Ovary (tissue), 3 donors: ENCODE measurements at regions not wholly inside any gene's neighbourhood (a gene's known extent, or its start where the extent isn't known, plus 50 kb on each side); places are given as distances from the start of the nearest gene placed in this dataset.
"Not testable (repeated sequence)": the region's sequence is repeated elsewhere in the genome, so short reads cannot be mapped to it uniquely, and the experiment has no call there.

Experiments
- POLR2A ChIP-seq: fragments of 450-650 bp; IDR thresholded peaks from one replicate; pipeline ENCODE4 v1.6.1; 2017; ENCODE audit warnings: antibody characterized with exemption, mild to moderate bottlenecking, moderate library complexity
- TF ChIP-seq, protein P1 (sequence below), 3 donors: fragments of 450-650 bp in 2 of 3; fragments of 200-600 bp in 1 of 3; IDR thresholded peaks; one replicate each; pipeline versions ENCODE4 v1.5.1 to v1.8.0; 2016 to 2022; ENCODE audit warnings: antibody characterized with exemption in 3 of 3, mild to moderate bottlenecking in 1 of 3
- donor health status: DM: no; HTN: no; CAD: no.

- TF ChIP-seq, protein P1, sequence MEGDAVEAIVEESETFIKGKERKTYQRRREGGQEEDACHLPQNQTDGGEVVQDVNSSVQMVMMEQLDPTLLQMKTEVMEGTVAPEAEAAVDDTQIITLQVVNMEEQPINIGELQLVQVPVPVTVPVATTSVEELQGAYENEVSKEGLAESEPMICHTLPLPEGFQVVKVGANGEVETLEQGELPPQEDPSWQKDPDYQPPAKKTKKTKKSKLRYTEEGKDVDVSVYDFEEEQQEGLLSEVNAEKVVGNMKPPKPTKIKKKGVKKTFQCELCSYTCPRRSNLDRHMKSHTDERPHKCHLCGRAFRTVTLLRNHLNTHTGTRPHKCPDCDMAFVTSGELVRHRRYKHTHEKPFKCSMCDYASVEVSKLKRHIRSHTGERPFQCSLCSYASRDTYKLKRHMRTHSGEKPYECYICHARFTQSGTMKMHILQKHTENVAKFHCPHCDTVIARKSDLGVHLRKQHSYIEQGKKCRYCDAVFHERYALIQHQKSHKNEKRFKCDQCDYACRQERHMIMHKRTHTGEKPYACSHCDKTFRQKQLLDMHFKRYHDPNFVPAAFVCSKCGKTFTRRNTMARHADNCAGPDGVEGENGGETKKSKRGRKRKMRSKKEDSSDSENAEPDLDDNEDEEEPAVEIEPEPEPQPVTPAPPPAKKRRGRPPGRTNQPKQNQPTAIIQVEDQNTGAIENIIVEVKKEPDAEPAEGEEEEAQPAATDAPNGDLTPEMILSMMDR (IDR thresholded peaks at IDR 0.05): not testable (repeated sequence)
- TF ChIP-seq POLR2A: not testable (repeated sequence)
Observed at GRCh38 chr21:10451274-10451673, 70.1 kb upstream of the TPTE start.
